SK-N-MC (cell line): ENCODE measurements at regions not wholly inside any gene's neighbourhood (a gene's known extent, or its start where the extent isn't known, plus 50 kb on each side); places are given as distances from the start of the nearest gene placed in this dataset.

Experiments used
- EZH2 ChIP-seq: fragments of 200-600 bp; sonication (generic); IDR thresholded peaks from one replicate; pipeline ENCODE4 v1.6.1; 2017; ENCODE audit warnings: antibody characterized with exemption
- FOXP2 ChIP-seq: optimal IDR thresholded peaks from 2 replicates; pipeline ENCODE3; 2011; ENCODE audit warnings: mild to moderate bottlenecking, moderate library complexity; ENCODE audit not compliant: insufficient read depth; ENCODE audit errors: extremely low read length, control extremely low read depth
- POLR2AphosphoS5 ChIP-seq: IDR thresholded peaks from 2 replicates; pipeline ENCODE4 v1.6.1; 2012; ENCODE audit warnings: mild to moderate bottlenecking, low read depth, low read length, borderline replicate concordance

DNA sequence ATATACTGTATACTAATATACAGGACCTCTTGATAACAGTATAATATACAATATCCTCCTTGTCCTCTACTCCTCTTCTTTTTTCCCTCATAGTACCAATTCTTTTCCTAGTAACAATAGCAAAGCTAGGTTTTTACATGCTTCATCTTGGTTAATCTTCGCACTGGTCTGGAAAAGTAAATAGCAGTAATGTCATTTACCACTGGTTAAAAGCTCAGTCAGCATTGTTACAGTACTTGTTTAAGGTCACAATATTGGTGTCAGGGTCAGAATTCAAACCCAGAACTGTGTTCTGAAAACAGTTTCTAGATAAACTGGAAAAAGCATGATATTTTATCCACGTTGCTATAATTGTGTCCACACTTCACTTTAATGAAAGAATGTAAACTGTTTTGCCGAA lies 692.4 kb upstream of the CDH6 start:
- TF ChIP-seq EZH2 = no peak
- TF ChIP-seq POLR2AphosphoS5 = no peak
- TF ChIP-seq FOXP2 = no peak
